Neural cell (in vitro differentiated cells): ENCODE measurements at regions not wholly inside any gene's neighbourhood (a gene's known extent, or its start where the extent isn't known, plus 50 kb on each side); places are given as distances from the start of the nearest gene placed in this dataset.

Source experiments
- H2AFZ ChIP-seq: fragments of 200-600, 300-800 bp; sonication (generic), shearing (Covaris generic); 2 replicates; pipeline ENCODE4 v1.6.0; 2014; ENCODE audit warnings: low read depth, mild to moderate bottlenecking, antibody characterized with exemption, low read length, moderate library complexity
- H3F3A ChIP-seq: fragments of 200-600 bp; shearing (Covaris generic); 2 replicates; pipeline ENCODE4 v1.6.1; 2016; ENCODE audit warnings: mild to moderate bottlenecking, moderate library complexity, mixed read lengths, antibody characterized with exemption, low read length; ENCODE audit not compliant: insufficient read depth, poor library complexity, severe bottlenecking
- H3K27ac ChIP-seq: fragments of 200-600, 300-800 bp; sonication (generic), shearing (Covaris generic); 2 replicates; pipeline ENCODE4 v1.5.1; 2014; ENCODE audit warnings: mild to moderate bottlenecking, low read length, moderate library complexity
- H3K27me3 ChIP-seq: fragments of 300-800, 200-600 bp; sonication (generic), shearing (Covaris generic); 2 replicates; pipeline ENCODE4 v1.6.0; 2014; ENCODE audit warnings: mild to moderate bottlenecking, low read depth, low read length, moderate library complexity; ENCODE audit not compliant: insufficient read depth
- H3K36me3 ChIP-seq: fragments of 300-800, 200-600 bp; sonication (generic), shearing (Covaris generic); 2 replicates; pipeline ENCODE4 v1.5.1; 2014; ENCODE audit warnings: mild to moderate bottlenecking, antibody characterized with exemption, low read length, moderate library complexity; ENCODE audit not compliant: insufficient read depth
- H3K4me2 ChIP-seq: fragments of 300-800, 200-600 bp; sonication (generic), shearing (Covaris generic); 2 replicates; pipeline ENCODE4 v1.6.0; 2014; ENCODE audit warnings: mild to moderate bottlenecking, low read length
- H3K4me3 ChIP-seq: fragments of 300-800, 200-600 bp; sonication (generic), shearing (Covaris generic); 2 replicates; pipeline ENCODE4 v1.5.1; 2014; ENCODE audit warnings: mild to moderate bottlenecking, low read length, moderate library complexity
- H3K79me2 ChIP-seq: fragments of 200-600 bp; shearing (Covaris generic); replicated peaks from 2 replicates; pipeline ENCODE4 v1.6.0; 2014; ENCODE audit warnings: mild to moderate bottlenecking, low read length, moderate library complexity; ENCODE audit not compliant: insufficient read depth
- H3K9ac ChIP-seq: fragments of 300-800, 200-600 bp; sonication (generic), shearing (Covaris generic); 2 replicates; pipeline ENCODE4 v1.6.1; 2016; ENCODE audit warnings: mild to moderate bottlenecking, low read length, mixed read lengths
- H3K9me2 ChIP-seq: fragments of 200-600 bp; shearing (Covaris generic); 2 replicates; pipeline ENCODE4 v1.6.1; 2016; ENCODE audit warnings: mild to moderate bottlenecking, low read length, mixed read lengths; ENCODE audit not compliant: insufficient read depth
- H3K9me3 ChIP-seq: fragments of 200-600, 300-800 bp; sonication (generic), shearing (Covaris generic); 2 replicates; pipeline ENCODE4 v1.6.1; 2016; ENCODE audit warnings: mild to moderate bottlenecking, mixed run types, low read length, moderate library complexity, mixed read lengths
- H4K20me1 ChIP-seq: fragments of 200-600 bp; shearing (Covaris generic); 2 replicates; pipeline ENCODE4 v1.6.1; 2016; ENCODE audit warnings: mild to moderate bottlenecking, mixed run types; ENCODE audit not compliant: insufficient read depth
- EP300 ChIP-seq: fragments of 450-650 bp; conservative IDR thresholded peaks from 2 replicates; pipeline ENCODE4 v1.6.1; 2014; ENCODE audit warnings: antibody characterized with exemption, mild to moderate bottlenecking, moderate library complexity; ENCODE audit not compliant: poor library complexity, severe bottlenecking
- EZH2 ChIP-seq: fragments of 200-600, 300-800 bp; shearing (Covaris generic), sonication (generic); IDR thresholded peaks from 2 replicates; pipeline ENCODE4 v1.6.1; 2014; ENCODE audit warnings: antibody characterized with exemption, low read length, borderline replicate concordance, mild to moderate bottlenecking; ENCODE audit not compliant: insufficient read depth, poor library complexity, severe bottlenecking
- MXI1 ChIP-seq: fragments of 450-650 bp; conservative IDR thresholded peaks from 2 replicates; pipeline ENCODE4 v1.6.1; 2014; ENCODE audit warnings: antibody characterized with exemption, mild to moderate bottlenecking; ENCODE audit not compliant: poor library complexity, severe bottlenecking
- POLR2AphosphoS5 ChIP-seq: IDR thresholded peaks from 2 replicates; pipeline ENCODE4 v1.6.1; 2012
- RAD21 ChIP-seq: fragments of 450-650 bp; conservative IDR thresholded peaks from 2 replicates; pipeline ENCODE4 v1.6.1; 2014; ENCODE audit warnings: antibody characterized with exemption, mild to moderate bottlenecking, moderate library complexity
- SMC3 ChIP-seq: fragments of 450-650 bp; conservative IDR thresholded peaks from 2 replicates; pipeline ENCODE4 v1.6.1; 2014; ENCODE audit warnings: antibody characterized with exemption, mild to moderate bottlenecking, moderate library complexity; ENCODE audit not compliant: poor library complexity
- TAF1 ChIP-seq: IDR thresholded peaks from 2 replicates; pipeline ENCODE4 v1.6.1; 2012; ENCODE audit warnings: low read depth
- TF ChIP-seq, protein P1 (sequence below): fragments of 450-650 bp; IDR thresholded peaks from 2 replicates; pipeline ENCODE4 v1.5.1; 2014; ENCODE audit warnings: antibody characterized with exemption, mild to moderate bottlenecking, moderate library complexity; ENCODE audit not compliant: poor library complexity, severe bottlenecking
- TF ChIP-seq, protein P2 (sequence below): IDR thresholded peaks from 2 replicates; pipeline ENCODE4 v1.6.1; 2012; ENCODE audit warnings: borderline replicate concordance

DNA sequence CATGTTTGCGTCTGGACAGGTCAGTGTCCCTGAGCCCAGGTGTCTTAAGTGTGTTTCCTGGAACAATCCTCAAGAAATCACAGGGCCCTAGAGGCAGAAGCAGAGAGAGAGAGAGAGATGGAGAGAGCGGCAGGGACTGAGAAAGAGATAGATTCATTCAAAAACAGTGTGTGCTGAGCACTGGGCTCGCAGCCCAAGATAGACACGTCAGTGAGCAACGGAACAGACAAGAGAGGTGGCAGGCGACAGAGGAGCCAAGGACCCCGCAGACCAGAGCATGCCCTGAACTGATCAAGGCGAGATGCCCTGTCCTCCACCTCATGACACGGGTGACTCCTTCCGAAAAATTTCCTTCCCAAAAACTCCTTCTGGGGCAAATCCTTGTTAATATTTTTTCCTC lies 362.0 kb upstream of the SULF2 start:
- Histone ChIP-seq H2AFZ (no peak overlapping the region), H3K9me3 (no peaks in the 10 kb centered on the region), H3K9ac (no peak overlapping the region), H3K36me3 (no peaks in the 10 kb centered on the region), H3K27ac (no peak overlapping the region), H3K79me2 (no peaks in the 10 kb centered on the region), H3K9me2 (no peaks in the 10 kb centered on the region), H3K27me3 (no peaks in the 10 kb centered on the region), H3K4me3 (no peak overlapping the region), H3F3A (peaks cover 14% of the 10 kb centered on the region), H4K20me1 (no peaks in the 10 kb centered on the region), H3K4me2 (no peak overlapping the region)
- TF ChIP-seq SMC3 (no peak), EP300 (no peak), RAD21 (no peak), TAF1 (no peak), POLR2AphosphoS5 (no peak), MXI1 (no peak), EZH2 (no peak)
- TF ChIP-seq, protein P1, sequence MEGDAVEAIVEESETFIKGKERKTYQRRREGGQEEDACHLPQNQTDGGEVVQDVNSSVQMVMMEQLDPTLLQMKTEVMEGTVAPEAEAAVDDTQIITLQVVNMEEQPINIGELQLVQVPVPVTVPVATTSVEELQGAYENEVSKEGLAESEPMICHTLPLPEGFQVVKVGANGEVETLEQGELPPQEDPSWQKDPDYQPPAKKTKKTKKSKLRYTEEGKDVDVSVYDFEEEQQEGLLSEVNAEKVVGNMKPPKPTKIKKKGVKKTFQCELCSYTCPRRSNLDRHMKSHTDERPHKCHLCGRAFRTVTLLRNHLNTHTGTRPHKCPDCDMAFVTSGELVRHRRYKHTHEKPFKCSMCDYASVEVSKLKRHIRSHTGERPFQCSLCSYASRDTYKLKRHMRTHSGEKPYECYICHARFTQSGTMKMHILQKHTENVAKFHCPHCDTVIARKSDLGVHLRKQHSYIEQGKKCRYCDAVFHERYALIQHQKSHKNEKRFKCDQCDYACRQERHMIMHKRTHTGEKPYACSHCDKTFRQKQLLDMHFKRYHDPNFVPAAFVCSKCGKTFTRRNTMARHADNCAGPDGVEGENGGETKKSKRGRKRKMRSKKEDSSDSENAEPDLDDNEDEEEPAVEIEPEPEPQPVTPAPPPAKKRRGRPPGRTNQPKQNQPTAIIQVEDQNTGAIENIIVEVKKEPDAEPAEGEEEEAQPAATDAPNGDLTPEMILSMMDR = no peak
- TF ChIP-seq, protein P2, sequence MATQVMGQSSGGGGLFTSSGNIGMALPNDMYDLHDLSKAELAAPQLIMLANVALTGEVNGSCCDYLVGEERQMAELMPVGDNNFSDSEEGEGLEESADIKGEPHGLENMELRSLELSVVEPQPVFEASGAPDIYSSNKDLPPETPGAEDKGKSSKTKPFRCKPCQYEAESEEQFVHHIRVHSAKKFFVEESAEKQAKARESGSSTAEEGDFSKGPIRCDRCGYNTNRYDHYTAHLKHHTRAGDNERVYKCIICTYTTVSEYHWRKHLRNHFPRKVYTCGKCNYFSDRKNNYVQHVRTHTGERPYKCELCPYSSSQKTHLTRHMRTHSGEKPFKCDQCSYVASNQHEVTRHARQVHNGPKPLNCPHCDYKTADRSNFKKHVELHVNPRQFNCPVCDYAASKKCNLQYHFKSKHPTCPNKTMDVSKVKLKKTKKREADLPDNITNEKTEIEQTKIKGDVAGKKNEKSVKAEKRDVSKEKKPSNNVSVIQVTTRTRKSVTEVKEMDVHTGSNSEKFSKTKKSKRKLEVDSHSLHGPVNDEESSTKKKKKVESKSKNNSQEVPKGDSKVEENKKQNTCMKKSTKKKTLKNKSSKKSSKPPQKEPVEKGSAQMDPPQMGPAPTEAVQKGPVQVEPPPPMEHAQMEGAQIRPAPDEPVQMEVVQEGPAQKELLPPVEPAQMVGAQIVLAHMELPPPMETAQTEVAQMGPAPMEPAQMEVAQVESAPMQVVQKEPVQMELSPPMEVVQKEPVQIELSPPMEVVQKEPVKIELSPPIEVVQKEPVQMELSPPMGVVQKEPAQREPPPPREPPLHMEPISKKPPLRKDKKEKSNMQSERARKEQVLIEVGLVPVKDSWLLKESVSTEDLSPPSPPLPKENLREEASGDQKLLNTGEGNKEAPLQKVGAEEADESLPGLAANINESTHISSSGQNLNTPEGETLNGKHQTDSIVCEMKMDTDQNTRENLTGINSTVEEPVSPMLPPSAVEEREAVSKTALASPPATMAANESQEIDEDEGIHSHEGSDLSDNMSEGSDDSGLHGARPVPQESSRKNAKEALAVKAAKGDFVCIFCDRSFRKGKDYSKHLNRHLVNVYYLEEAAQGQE = no peak

DNA sequence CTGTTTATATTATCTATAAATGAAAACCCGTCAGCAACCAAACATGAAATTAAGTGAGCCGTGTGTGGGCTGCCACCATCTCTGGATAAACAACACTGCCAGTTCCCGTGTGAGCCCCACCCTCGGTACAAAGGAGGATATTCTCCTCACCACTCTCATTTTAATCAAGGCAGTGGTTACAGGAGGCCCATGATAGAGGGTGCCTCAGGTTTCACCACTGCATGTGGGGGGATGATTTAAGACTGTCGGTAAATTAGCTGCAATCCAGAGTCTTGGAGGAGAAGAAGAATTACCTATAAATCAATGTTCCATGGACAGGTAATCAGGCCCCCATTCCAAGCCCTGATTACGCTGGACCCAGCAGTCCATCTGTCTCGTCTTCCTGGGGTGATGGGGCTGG lies 361.6 kb upstream of the SULF2 start:
- peaks cover 16% of the 10 kb centered on the region for H3F3A ChIP-seq
- no peak overlapping the region for H3K9ac ChIP-seq
- no peak overlapping the region for H3K4me2 ChIP-seq
- no peak overlapping the region for H2AFZ ChIP-seq
- TF ChIP-seq, protein P2 = no peak
- no peak for TF ChIP-seq EP300
- no peak for TF ChIP-seq RAD21
- no peak for TF ChIP-seq SMC3
- no peak for TF ChIP-seq TAF1
- no peak for TF ChIP-seq MXI1
- TF ChIP-seq, protein P1 = no peak
- TF ChIP-seq EZH2 = no peak
- no peak for TF ChIP-seq POLR2AphosphoS5
- H3K9me2 ChIP-seq = no peaks in the 10 kb centered on the region
- H4K20me1 ChIP-seq = no peaks in the 10 kb centered on the region
- no peak overlapping the region for H3K27ac ChIP-seq
- no peak overlapping the region for H3K4me3 ChIP-seq
- no peaks in the 10 kb centered on the region for H3K27me3 ChIP-seq
- no peaks in the 10 kb centered on the region for H3K9me3 ChIP-seq
- no peaks in the 10 kb centered on the region for H3K79me2 ChIP-seq
- H3K36me3 ChIP-seq = no peaks in the 10 kb centered on the region
